ENCODE measurements at regions not wholly inside any gene's neighbourhood (a gene's known extent, or its start where the extent isn't known, plus 50 kb on each side); places are given as distances from the start of the nearest gene placed in this dataset.

GRCh38 chr11:111112614-111113013 is 132.9 kb upstream of the POU2AF2 start:
- Histone ChIP-seq H3K27me3 (replicated peaks; ENCODE audit: insufficient read depth) (no peaks in the 10 kb centered on the region), H3K9me3 (no peaks in the 10 kb centered on the region), H3K4me1 (replicated peaks) (no peaks in the 10 kb centered on the region), H3K4me3 (no peak overlapping the region), H3K36me3 (no peaks in the 10 kb centered on the region), H3K27ac (no peak overlapping the region)
- DNase-seq (ENCODE audit: low spot score), result no peak
- 46% methylated on average over 1 of the region's 1 CpG for WGBS
- TF ChIP-seq CTCF (IDR thresholded peaks at IDR 0.05) (no peak), POLR2A (IDR thresholded peaks at IDR 0.05) (no peak), POLR2AphosphoS5 (IDR thresholded peaks at IDR 0.05) (no peak)
- intact Hi-C loops (cut with DNase I), result no loop called here

GRCh38 chr11:111107501-111107900 is 138.0 kb upstream of the POU2AF2 start:
- intact Hi-C loops (cut with DNase I), result no loop called here
- Histone ChIP-seq H3K4me3 (no peak overlapping the region), H3K9me3 (no peaks in the 10 kb centered on the region), H3K27me3 (replicated peaks; ENCODE audit: insufficient read depth) (no peaks in the 10 kb centered on the region), H3K27ac (no peak overlapping the region), H3K36me3 (no peaks in the 10 kb centered on the region), H3K4me1 (replicated peaks) (no peaks in the 10 kb centered on the region)
- TF ChIP-seq POLR2AphosphoS5 (IDR thresholded peaks at IDR 0.05), result no peak
- no peak for TF ChIP-seq CTCF (IDR thresholded peaks at IDR 0.05)
- no peak for TF ChIP-seq POLR2A (IDR thresholded peaks at IDR 0.05)
- no peak for DNase-seq (ENCODE audit: low spot score)

- TF ChIP-seq CTCF (IDR thresholded peaks at IDR 0.05), result no peak
- TF ChIP-seq POLR2A (IDR thresholded peaks at IDR 0.05), result no peak
- TF ChIP-seq POLR2AphosphoS5 (IDR thresholded peaks at IDR 0.05), result no peak
- H3K27me3 ChIP-seq (replicated peaks; ENCODE audit: insufficient read depth), result no peaks in the 10 kb centered on the region
- no peak for DNase-seq (ENCODE audit: low spot score)
- intact Hi-C loops (cut with DNase I), result no loop called here
- no peaks in the 10 kb centered on the region for H3K36me3 ChIP-seq
- no peak overlapping the region for H3K4me3 ChIP-seq
- H3K4me1 ChIP-seq (replicated peaks), result no peaks in the 10 kb centered on the region
- WGBS, result 83% methylated on average over 2 of the region's 2 CpGs
- no peak overlapping the region for H3K27ac ChIP-seq
- H3K9me3 ChIP-seq, result no peaks in the 10 kb centered on the region
These were observed 138.9 kb upstream of the POU2AF2 start for GRCh38 chr11:111106641-111107040.

- no peaks in the 10 kb centered on the region for H3K36me3 ChIP-seq
- no peaks in the 10 kb centered on the region for H3K9me3 ChIP-seq
- no peak for TF ChIP-seq POLR2A (IDR thresholded peaks at IDR 0.05)
- TF ChIP-seq CTCF (IDR thresholded peaks at IDR 0.05), result no peak
- TF ChIP-seq POLR2AphosphoS5 (IDR thresholded peaks at IDR 0.05), result no peak
- H3K27ac ChIP-seq, result no peak overlapping the region
- intact Hi-C loops (cut with DNase I), result no loop called here
- DNase-seq (ENCODE audit: low spot score), result no peak
- no peaks in the 10 kb centered on the region for H3K27me3 ChIP-seq (replicated peaks; ENCODE audit: insufficient read depth)
- no peaks in the 10 kb centered on the region for H3K4me1 ChIP-seq (replicated peaks)
- WGBS, result 76% methylated on average over 2 of the region's 2 CpGs
- no peak overlapping the region for H3K4me3 ChIP-seq
These were observed 140.0 kb upstream of the POU2AF2 start for GRCh38 chr11:111105566-111105965.

GRCh38 chr11:111104185-111104584 is 141.3 kb upstream of the POU2AF2 start:
- no peak overlapping the region for H3K4me3 ChIP-seq
- TF ChIP-seq POLR2AphosphoS5 (IDR thresholded peaks at IDR 0.05), result no peak
- TF ChIP-seq POLR2A (IDR thresholded peaks at IDR 0.05), result no peak
- TF ChIP-seq CTCF (IDR thresholded peaks at IDR 0.05), result no peak

More at GRCh38 chr11:111104185-111104584, 141.3 kb upstream of the POU2AF2 start:
- Histone ChIP-seq H3K9me3 (no peaks in the 10 kb centered on the region), H3K27ac (no peak overlapping the region), H3K36me3 (no peaks in the 10 kb centered on the region), H3K4me1 (replicated peaks) (no peaks in the 10 kb centered on the region), H3K27me3 (replicated peaks; ENCODE audit: insufficient read depth) (no peaks in the 10 kb centered on the region)
- intact Hi-C loops (cut with DNase I), result no loop called here
- DNase-seq (ENCODE audit: low spot score), result no peak
